Stimulated activated CD8-positive, alpha-beta memory T cell treated with anti-CD3 and anti-CD28 coated beads, Interleukin-7, amount 100 ng/mL, for 48 hours (primary cell): ENCODE measurements at regions not wholly inside any gene's neighbourhood (a gene's known extent, or its start where the extent isn't known, plus 50 kb on each side); places are given as distances from the start of the nearest gene placed in this dataset.

Experiments
- DNase-seq, 2 donors: peaks; one replicate each; pipeline ENCODE4 v3.0.0-alpha.2; 2020; ENCODE audit warnings: low read depth in 1 of 2; ENCODE audit errors: extremely low read depth in 1 of 2

DNA sequence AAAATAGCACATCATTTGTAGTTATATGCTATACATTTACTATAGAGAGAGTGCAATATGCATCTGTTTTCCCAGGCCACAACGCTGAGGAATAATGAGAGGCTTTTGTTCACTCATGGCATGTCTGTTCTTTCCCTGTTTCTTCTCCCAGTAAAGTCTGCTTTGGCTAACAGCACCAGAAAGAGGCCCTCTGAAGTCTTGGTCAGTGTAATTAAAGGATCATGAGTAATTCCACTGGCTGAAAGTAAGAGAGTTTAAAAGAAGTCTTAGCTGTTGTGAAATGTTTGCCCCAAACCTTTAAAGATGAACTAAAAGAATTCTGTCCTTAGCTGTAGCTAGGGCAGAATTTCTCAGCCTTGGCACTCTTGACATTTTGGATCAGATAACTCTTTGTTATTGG, 228.8 kb downstream of the TLE4 start:
- DNase-seq: no peak

DNA sequence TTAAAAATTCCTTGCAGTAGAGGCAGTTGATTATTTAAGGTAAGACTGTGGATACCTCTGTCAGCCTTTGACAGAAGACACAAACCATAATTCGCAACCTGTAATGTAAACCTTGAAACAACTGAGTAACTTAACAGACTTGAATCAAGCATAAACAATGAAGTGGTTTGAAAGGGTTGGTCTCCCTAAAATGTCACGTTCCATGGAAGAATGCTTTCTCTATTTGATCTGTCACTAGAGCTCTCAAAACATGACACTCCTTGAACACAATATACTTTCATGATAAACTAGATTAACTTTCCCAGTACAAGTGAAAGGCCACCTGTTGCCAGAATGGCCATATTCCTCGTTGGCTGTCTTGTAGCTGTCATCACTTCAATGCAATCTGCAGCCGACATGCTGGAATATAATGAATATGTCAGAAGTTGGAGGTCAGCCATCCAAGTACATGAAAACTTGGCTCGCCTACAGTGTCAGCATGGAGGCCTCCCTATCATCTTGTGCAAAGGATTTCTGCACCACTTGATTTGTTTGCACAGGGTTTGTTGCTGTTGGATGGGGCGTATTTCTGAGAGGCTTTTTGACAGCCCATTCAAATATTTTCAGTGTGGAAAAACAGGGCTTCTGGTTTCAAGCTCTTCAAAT, 228.0 kb downstream of the TLE4 start:
- no peak for DNase-seq

DNA sequence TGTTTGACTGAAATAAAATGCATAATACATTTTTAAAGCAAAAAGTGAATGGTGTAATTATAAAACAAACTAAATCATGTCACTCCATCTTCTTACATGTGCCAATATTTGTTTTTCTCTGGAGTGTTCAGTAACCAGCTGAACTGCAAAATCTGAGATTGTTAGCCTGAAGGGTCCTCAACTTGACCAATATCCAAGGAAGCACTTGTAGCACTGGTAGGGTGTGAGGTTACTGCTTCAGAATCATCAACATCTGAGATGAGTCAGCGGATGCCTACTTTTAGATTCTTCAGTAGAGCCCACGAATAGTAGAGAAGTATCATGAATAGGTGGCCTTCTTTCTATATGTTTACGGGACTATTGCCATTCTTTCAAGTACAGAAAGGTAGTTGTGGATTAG, 226.7 kb downstream of the TLE4 start:
- no peak for DNase-seq

DNA sequence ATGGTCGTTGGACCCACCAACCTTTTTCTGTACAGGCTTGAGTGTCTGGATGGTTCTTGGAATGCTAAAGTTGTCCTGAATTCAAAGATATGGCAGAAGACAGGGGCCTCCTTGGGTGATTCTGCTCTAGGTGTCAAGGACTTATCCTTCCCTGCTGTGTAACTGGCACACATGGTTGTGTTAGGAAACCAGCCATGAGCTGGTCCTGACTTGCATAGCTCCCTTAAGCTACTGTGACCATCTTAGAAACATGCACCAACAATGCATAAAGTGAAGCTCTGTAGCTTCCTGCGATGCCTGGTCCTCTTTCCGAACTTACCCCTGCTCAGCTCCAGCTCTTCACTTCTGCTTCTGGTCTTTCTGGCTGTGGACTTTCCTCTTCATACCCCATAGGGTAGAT, 224.6 kb downstream of the TLE4 start:
- DNase-seq: no peak

DNA sequence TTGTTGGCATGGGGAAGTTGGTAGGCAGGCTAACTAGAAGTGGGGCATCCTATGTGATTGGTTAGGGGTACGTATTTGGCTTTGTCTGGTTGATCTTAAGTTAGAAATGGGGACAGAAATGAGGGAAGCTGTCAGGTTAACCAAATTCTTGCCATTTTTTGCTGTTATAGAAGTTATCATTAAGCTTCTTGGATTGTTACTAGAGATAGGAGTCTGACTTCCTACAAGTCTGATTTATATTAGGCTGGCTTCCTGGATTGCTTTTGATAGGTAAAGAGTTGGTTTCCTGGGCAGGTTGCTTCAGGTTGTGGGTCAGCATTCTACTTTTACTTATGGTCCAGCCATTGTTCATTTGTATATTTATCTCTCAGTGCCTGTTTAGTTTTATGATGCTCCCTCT, 216.9 kb downstream of the TLE4 start:
- no peak for DNase-seq

DNA sequence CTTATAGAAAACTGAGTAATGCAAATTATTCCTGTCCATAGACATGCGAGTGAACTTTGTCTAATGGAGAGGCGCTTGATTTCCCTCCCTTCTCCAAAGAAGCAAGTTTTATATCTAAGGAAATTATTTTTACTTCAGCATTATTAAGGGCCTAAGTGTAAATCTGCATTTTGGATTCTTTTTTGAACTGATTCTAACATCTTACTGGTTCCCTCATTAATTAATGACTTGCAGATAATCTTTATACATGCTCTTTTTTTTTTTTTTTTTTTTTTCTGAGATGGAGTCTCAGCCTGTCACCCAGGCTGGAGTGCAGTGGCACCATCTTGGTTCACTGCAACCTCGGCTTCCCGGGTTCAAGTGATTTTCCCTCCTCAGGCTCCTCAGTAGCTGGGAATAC, 209.5 kb downstream of the TLE4 start:
- DNase-seq: no peak

DNA sequence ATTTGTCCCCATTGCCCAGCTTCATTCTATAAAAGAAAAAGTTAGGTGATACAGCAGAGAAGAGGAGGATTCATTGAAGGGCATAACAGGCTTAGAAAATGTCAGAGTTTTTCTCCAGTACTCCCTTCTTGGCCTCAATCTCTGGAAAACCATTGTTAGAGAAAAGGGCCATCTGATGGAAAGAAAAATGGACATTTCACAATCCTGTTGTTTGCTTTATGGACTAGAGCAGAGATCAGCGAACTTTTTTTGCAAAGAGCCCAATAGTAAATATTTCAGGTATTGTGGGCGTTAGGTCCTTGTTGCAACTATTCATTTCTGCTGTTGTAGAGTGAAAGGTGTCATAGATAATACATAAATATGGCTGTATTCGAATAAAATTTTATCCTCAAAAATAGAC, 208.8 kb downstream of the TLE4 start:
- no peak for DNase-seq

DNA sequence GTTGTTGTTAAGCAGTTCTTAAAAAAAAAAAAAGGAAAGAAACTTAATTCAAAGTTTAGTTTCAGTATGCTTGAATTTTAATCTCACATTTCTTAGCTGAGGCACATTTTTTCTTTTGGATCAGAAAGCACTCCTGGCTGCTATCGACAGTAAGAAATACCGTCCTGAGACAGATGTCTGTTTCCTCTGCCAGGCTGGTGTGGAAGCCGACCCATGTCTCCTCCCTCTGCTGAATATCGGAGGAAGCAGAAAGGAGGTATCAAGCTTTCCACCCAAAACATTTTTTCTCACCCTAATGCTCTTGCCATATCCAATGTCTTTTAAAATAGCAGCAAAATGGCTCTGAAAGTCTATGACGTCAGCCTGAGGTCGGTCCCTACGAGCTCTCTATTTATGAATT, 208.1 kb downstream of the TLE4 start:
- DNase-seq: no peak

DNA sequence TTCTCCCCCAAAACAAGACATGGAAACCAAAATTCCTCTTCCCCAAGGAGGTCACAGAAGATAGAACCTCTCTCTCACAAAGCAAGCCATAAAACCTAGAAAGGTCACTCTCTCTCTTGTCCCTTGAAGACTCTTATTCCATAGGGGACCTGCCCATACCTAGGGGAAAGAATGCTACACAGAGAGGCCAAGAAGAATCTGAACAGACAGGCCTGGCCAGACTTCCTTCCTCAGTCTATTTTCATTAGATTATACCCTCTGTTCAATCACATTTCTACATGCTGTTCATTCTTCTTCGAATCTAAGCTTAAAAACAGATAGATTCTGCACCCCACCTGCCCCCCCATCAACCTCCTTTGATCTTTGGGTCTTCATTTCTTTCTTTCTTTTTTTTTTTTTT, 206.8 kb downstream of the TLE4 start:
- DNase-seq: no peak

DNA sequence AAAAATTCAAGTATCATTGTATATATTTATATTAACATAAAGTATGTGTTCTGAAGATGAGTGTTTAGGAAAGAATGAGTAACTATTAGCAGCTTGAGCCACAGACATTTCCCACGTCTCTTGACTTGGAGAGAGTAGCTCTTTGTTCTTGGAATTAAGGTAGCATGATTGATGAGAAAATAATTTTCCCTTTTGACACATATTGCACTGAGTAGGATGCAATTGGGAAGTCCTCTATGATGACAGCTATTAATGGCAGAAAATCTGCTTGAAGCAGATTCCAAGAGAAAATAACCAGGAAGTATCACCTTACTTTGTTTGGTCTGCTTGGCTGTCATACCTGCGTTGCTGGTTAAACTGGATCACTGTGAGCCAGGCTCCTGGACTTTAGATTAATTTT, 204.8 kb downstream of the TLE4 start:
- no peak for DNase-seq
